IMR-90 (cell line): ENCODE measurements at regions not wholly inside any gene's neighbourhood (a gene's known extent, or its start where the extent isn't known, plus 50 kb on each side); places are given as distances from the start of the nearest gene placed in this dataset.

Source experiments
- ATAC-seq: fragments of 200-7000 bp; cut with Tn5 transposase; 2 replicates; pipeline ENCODE4 v1.9.1; 2020; ENCODE audit warnings: low read depth, mild to moderate bottlenecking, moderate library complexity
- BruUV-seq: library from RNA; stranded (reverse); fragments of 400-500 nt; replicated peaks from 2 replicates; lab custom pipeline; 2021; lab: Mats Ljungman, UMichigan
- CTCF ChIA-PET: fragments of 300-600 bp; formaldehyde crosslinking; extraction: SDS; loops from one replicate; lab custom pipeline; 2021; ENCODE audit warnings: antibody characterized with exemption; lab: Yijun Ruan, JAX
- POLR2A ChIA-PET: fragments of 300-600 bp; sonication (Branson Sonifier 250); formaldehyde crosslinking; loops from one replicate; lab custom pipeline; 2022; ENCODE audit warnings: antibody characterized with exemption; ENCODE audit not compliant: unreplicated experiment; lab: Charles Lee
- DNase-seq: peaks from one replicate; pipeline ENCODE4 v3.0.0; 2013
- H2AFZ ChIP-seq: replicated peaks from 2 replicates; pipeline ENCODE3; 2013; ENCODE audit warnings: low read length, mild to moderate bottlenecking; ENCODE audit not compliant: poor library complexity
- H2AK5ac ChIP-seq: 2 replicates; pipeline ENCODE4 v1.6.1; 2013; ENCODE audit warnings: low read depth, low read length, inconsistent platforms
- H2AK9ac ChIP-seq: replicated peaks from 2 replicates; pipeline ENCODE3; 2013; ENCODE audit warnings: mild to moderate bottlenecking, low read depth, low read length, moderate library complexity; ENCODE audit not compliant: poor library complexity
- H2BK120ac ChIP-seq: 2 replicates; pipeline ENCODE4 v1.6.1; 2013; ENCODE audit warnings: low read depth, low read length, inconsistent platforms
- H2BK15ac ChIP-seq: 3 replicates; pipeline ENCODE4 v1.6.1; 2013; ENCODE audit warnings: low read depth, low read length, inconsistent platforms
- H2BK20ac ChIP-seq: 2 replicates; pipeline ENCODE4 v1.6.1; 2013; ENCODE audit warnings: low read depth, mild to moderate bottlenecking, inconsistent platforms, low read length, moderate library complexity
- H2BK5ac ChIP-seq: 2 replicates; pipeline ENCODE4 v1.6.1; 2013; ENCODE audit warnings: mild to moderate bottlenecking, low read depth, low read length, inconsistent platforms; ENCODE audit not compliant: poor library complexity, severe bottlenecking
- H3K14ac ChIP-seq: replicated peaks from 2 replicates; pipeline ENCODE4 v1.6.1; 2013; ENCODE audit warnings: low read depth, low read length, inconsistent platforms
- H3K18ac ChIP-seq: 2 replicates; pipeline ENCODE4 v1.6.1; 2013; ENCODE audit warnings: low read depth, low read length, control low read depth
- H3K23ac ChIP-seq: 2 replicates; pipeline ENCODE4 v1.6.1; 2013; ENCODE audit warnings: low read depth, low read length, inconsistent platforms
- H3K27ac ChIP-seq: 2 replicates; pipeline ENCODE4 v1.5.1; 2013; ENCODE audit warnings: mild to moderate bottlenecking, control low read depth, low read length; ENCODE audit not compliant: insufficient read depth
- H3K27me3 ChIP-seq: 2 replicates; pipeline ENCODE4 v1.6.1; 2013; ENCODE audit warnings: low read length; ENCODE audit not compliant: control insufficient read depth, insufficient read depth
- H3K36me3 ChIP-seq: 2 replicates; pipeline ENCODE4 v1.6.1; 2013; ENCODE audit warnings: low read length, mixed read lengths; ENCODE audit not compliant: control insufficient read depth, insufficient read depth
- H3K4ac ChIP-seq: 2 replicates; pipeline ENCODE4 v1.6.1; 2013; ENCODE audit warnings: low read depth, low read length, inconsistent platforms
- H3K4me1 ChIP-seq: 2 replicates; pipeline ENCODE4 v1.6.1; 2013; ENCODE audit warnings: low read length, mixed read lengths; ENCODE audit not compliant: control insufficient read depth, insufficient read depth
- H3K4me2 ChIP-seq: 2 replicates; pipeline ENCODE4 v1.6.1; 2013; ENCODE audit warnings: low read depth, mild to moderate bottlenecking, control low read depth, low read length, moderate library complexity
- H3K4me3 ChIP-seq: 2 replicates; pipeline ENCODE4 v1.5.1; 2013; ENCODE audit warnings: low read depth, mild to moderate bottlenecking, control low read depth, low read length, moderate library complexity; ENCODE audit not compliant: insufficient read depth
- H3K56ac ChIP-seq: 2 replicates; pipeline ENCODE4 v1.6.1; 2013; ENCODE audit warnings: low read length, inconsistent platforms; ENCODE audit not compliant: insufficient read depth; ENCODE audit errors: extremely low read depth
- H3K79me1 ChIP-seq, 2 experiments: 2 replicates each; pipeline ENCODE4 v1.6.1; 2013; ENCODE audit warnings: low read length in 2 of 2, inconsistent platforms in 1 of 2, low read depth in 1 of 2
- H3K9ac ChIP-seq: 2 replicates; pipeline ENCODE4 v1.6.1; 2013; ENCODE audit warnings: low read depth, low read length, control low read depth
- H3K9me1 ChIP-seq: 2 replicates; pipeline ENCODE4 v1.6.1; 2013; ENCODE audit warnings: low read length, inconsistent platforms; ENCODE audit not compliant: insufficient read depth
- H3K9me3 ChIP-seq: 2 replicates; pipeline ENCODE4 v1.6.1; 2013; ENCODE audit warnings: low read length; ENCODE audit not compliant: control insufficient read depth, insufficient read depth
- H4K20me1 ChIP-seq: 2 replicates; pipeline ENCODE4 v1.6.1; 2013; ENCODE audit warnings: low read length, inconsistent platforms; ENCODE audit not compliant: insufficient read depth
- H4K5ac ChIP-seq: 2 replicates; pipeline ENCODE4 v1.6.1; 2013; ENCODE audit warnings: mild to moderate bottlenecking, low read depth, low read length, control low read depth
- H4K8ac ChIP-seq, 2 experiments: 2 replicates each; pipeline ENCODE4 v1.6.1; 2013; ENCODE audit warnings: low read depth in 2 of 2, low read length in 2 of 2, control low read depth in 1 of 2, inconsistent platforms in 1 of 2
- H4K91ac ChIP-seq: 2 replicates; pipeline ENCODE4 v1.6.1; 2013; ENCODE audit warnings: low read depth, low read length, inconsistent platforms; ENCODE audit not compliant: insufficient read depth
- MAFK ChIP-seq: IDR thresholded peaks from 2 replicates; pipeline ENCODE4 v1.6.1; 2012; ENCODE audit warnings: low read depth, low read length, improper control_type of control experiment
- RFX5 ChIP-seq: IDR thresholded peaks from 2 replicates; pipeline ENCODE4 v1.8.0; 2012; ENCODE audit warnings: low read depth, mild to moderate bottlenecking, low read length, moderate library complexity
- WGBS, 2 experiments: methylation state at CpG; one replicate each; pipeline versions ENCODE4 v1.1.5 to v1.1.7; 2013; ENCODE audit warnings: missing lambda C conversion rate in 2 of 2; ENCODE audit not compliant: insufficient read length in 1 of 2; ENCODE audit errors: extremely low coverage in 2 of 2; 5-methylcytosine and 5-hydroxymethylcytosine counted together
- dilution Hi-C: fragments of 300-500 bp; cut with HindIII; formaldehyde crosslinking; loops from one replicate; pipeline ENCODE4 v1.14.3; 2018; ENCODE audit warnings: low sequenced_read_pairs; ENCODE audit not compliant: unreplicated experiment
- in situ Hi-C: fragments of 300-500 bp; cut with MboI; formaldehyde crosslinking; loops from 3 replicates; pipeline ENCODE4 v1.14.3; 2019; ENCODE audit warnings: low sequenced_read_pairs, inconsistent platforms, mixed read lengths
- intact Hi-C: fragments of 100-400 bp; cut with micrococcal nuclease; formaldehyde crosslinking; loops from 2 replicates; pipeline ENCODE4 v1.10.0; 2022

DNA sequence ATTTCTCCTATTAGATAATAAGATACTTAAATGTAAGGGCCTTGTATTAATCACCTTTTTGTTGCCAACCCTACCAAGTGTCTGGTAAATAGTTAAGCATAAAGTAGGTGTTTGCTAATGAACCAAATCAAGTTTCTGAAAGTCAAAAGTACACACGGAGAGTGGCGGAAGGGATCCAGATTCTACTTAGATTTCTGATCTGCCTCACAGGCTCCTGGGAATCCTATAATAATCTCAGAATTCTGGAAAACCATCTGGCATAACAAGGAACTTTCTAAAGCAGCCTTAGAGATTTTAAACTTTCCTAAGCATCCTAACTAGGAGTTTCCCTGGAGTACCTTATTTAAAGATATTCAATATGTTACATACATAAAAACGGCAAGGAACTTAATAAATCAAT is 363.2 kb upstream of the SMC2 start:
- Histone ChIP-seq H4K5ac (no peak overlapping the region), H3K4me2 (no peak overlapping the region), H3K4me3 (no peak overlapping the region), H4K20me1 (no peaks in the 10 kb centered on the region), H4K91ac (no peak overlapping the region), H2BK120ac (no peak overlapping the region), H3K9ac (no peak overlapping the region), H3K14ac (no peak overlapping the region), H2BK20ac (no peak overlapping the region), H3K27me3 (no peaks in the 10 kb centered on the region), H2AK5ac (no peak overlapping the region), H2BK15ac (no peak overlapping the region), H4K8ac (no peak overlapping the region), H3K56ac (no peak overlapping the region), H3K27ac (no peak overlapping the region), H2AK9ac (no peak overlapping the region), H3K36me3 (no peaks in the 10 kb centered on the region), H3K4me1 (no peaks in the 10 kb centered on the region), H3K9me1 (no peaks in the 10 kb centered on the region), H3K79me1 (no peaks in the 10 kb centered on the region), H3K9me3 (no peaks in the 10 kb centered on the region), H3K18ac (no peak overlapping the region), H3K23ac (no peak overlapping the region), H2BK5ac (no peak overlapping the region), H2AFZ (no peak overlapping the region), H3K4ac (no peak overlapping the region)
- in situ Hi-C loops (no loop called here), intact Hi-C loops (no loop called here), dilution Hi-C loops (no loop called here)
- TF ChIP-seq RFX5 (no peak), MAFK (no peak)
- DNase-seq (no peak), ATAC-seq (no peak)
- WGBS, 2 experiments, result no CpG with 5 or more reads among the region's 3 CpGs
- ChIA-PET POLR2A (no interaction called here), CTCF (no interaction called here)
- BruUV-seq, result no TSS peak
